ENCODE measurements at regions not wholly inside any gene's neighbourhood (a gene's known extent, or its start where the extent isn't known, plus 50 kb on each side); places are given as distances from the start of the nearest gene placed in this dataset.

DNA sequence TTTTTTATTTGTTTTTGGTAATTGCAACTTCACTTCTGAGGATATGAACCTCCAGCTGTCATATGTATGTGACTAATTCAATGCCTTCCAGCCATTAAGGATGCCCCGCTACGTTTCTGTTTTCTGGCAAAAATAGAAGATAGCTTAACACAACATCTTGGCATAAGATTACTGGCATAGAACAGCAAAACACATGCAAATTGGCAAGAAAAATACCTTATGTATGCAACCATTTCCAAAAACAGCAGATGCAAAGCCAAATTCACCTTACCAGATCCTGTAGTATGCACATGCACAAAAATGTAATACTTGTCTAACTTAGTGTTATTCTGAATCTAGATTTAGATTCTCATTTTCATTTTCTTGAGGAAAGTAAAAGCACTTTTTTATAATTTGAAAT, 461.1 kb upstream of the CYLC2 start (continued):
- TF ChIP-seq, protein P1, sequence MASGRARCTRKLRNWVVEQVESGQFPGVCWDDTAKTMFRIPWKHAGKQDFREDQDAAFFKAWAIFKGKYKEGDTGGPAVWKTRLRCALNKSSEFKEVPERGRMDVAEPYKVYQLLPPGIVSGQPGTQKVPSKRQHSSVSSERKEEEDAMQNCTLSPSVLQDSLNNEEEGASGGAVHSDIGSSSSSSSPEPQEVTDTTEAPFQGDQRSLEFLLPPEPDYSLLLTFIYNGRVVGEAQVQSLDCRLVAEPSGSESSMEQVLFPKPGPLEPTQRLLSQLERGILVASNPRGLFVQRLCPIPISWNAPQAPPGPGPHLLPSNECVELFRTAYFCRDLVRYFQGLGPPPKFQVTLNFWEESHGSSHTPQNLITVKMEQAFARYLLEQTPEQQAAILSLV (CRISPR knock-in tag; IDR thresholded peaks at IDR 0.05; ENCODE audit: borderline replicate concordance), result no peak

DNA sequence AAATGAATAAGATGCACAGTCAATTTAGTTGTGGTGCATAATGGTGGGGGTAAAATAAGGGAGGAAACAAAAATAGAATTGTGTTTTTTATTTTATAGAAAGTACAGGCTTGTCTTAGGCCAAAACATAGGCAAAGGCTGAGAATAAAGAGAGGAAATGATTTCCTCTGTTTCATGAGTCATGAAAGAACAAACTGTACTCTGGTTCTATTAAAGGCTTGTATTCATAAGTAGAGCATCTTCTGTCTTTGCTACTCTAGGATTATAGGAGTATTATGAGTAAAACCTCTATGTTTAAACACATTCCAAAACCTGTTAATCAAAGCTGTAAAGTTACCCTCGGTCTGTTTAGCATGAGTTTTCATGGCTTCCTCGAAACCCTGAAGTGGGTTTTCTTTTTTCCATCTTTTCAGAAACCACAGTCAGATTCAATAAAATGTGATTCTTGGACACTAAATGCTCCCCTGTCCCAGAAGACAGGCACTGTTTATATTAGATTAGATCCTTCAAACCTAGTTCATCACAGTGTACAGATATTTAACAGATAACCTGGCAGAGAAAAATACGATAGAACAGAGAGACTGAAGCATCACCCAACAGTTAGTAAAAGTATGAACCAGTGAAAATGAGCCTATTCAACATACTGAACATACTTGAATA, 473.9 kb upstream of the CYLC2 start:
- Histone ChIP-seq H3K4me2 (ENCODE audit: low read depth, low read length) (no peak overlapping the region), H3K79me2 (ENCODE audit: insufficient read depth, low read length) (no peaks in the 10 kb centered on the region), H3K4me1 (ENCODE audit: insufficient read depth, low read length) (no peaks in the 10 kb centered on the region), H3K4me3 (replicated peaks in 1 of 3; ENCODE audit: insufficient read depth in 1 of 3, low read depth in 2 of 3, low read length in 3 of 3) (no peak overlapping the region), H4K20me1 (ENCODE audit: insufficient read depth, low read length) (no peaks in the 10 kb centered on the region), H2AFZ (ENCODE audit: low read length) (no peak overlapping the region), H3K36me3 (replicated peaks in 1 of 2; ENCODE audit: control insufficient read depth in 1 of 2, insufficient read depth in 2 of 2, low read length in 2 of 2) (no peaks in the 10 kb centered on the region), H3K9me3 (ENCODE audit: low read length) (peaks cover 9% of the 10 kb centered on the region; the same call in 1 of the 2 replicates), H3K27me3 (ENCODE audit: control insufficient read depth in 1 of 2, insufficient read depth in 2 of 2, low read length in 2 of 2) (no peaks in the 10 kb centered on the region), H3K27ac (ENCODE audit: extremely low read length, insufficient read depth, low read length) (no peak overlapping the region), H3K9ac (ENCODE audit: insufficient read depth, low read depth, low read length) (no peak overlapping the region)
- intact Hi-C loops (cut with micrococcal nuclease; ENCODE audit: unreplicated experiment), result no loop called here
- no peak for ATAC-seq
- in situ Hi-C loops (cut with HindIII; ENCODE audit: extremely low pct_ligation_motif_present, low pct_unique_long_range_greater_than_20kb), result no loop called here
- CTCF ChIA-PET (ENCODE audit: low intra/inter-chr PET ratio, low total read pairs), result no interaction called here
- no peak for DNase-seq (ENCODE audit: low spot score)
- POLR2A ChIA-PET, result no interaction called here
- WGBS (ENCODE audit: low lambda C conversion rate), result 2% methylated on average over 3 of the region's 3 CpGs
- FAIRE-seq, result no peak
- no peak for TF ChIP-seq ZNF260 (CRISPR knock-in tag; IDR thresholded peaks at IDR 0.05; ENCODE audit: borderline replicate concordance, low read depth)
- no peak for TF ChIP-seq PCBP1 (IDR thresholded peaks at IDR 0.05; ENCODE audit: borderline replicate concordance, low read depth, low read length)
- no peak for TF ChIP-seq FOXA3 (CRISPR knock-in tag; IDR thresholded peaks at IDR 0.05)
- no peak for TF ChIP-seq KLF6 (CRISPR knock-in tag; IDR thresholded peaks at IDR 0.05)
- TF ChIP-seq ZNF878 (CRISPR knock-in tag; IDR thresholded peaks at IDR 0.05), result no peak
- TF ChIP-seq HNF4G (IDR thresholded peaks at IDR 0.05; ENCODE audit: borderline replicate concordance, low read depth, low read length), result no peak
- no peak for TF ChIP-seq HNF4G (CRISPR knock-in tag; IDR thresholded peaks at IDR 0.05; ENCODE audit: borderline replicate concordance, low read depth)
- TF ChIP-seq NCOA1 (CRISPR knock-in tag; IDR thresholded peaks at IDR 0.05), result no peak
- TF ChIP-seq NFYC (CRISPR knock-in tag; IDR thresholded peaks at IDR 0.05), result no peak
- no peak for TF ChIP-seq ZNF678 (CRISPR knock-in tag; IDR thresholded peaks at IDR 0.05)
- BruUV-seq (replicated peaks), result no TSS peak

Data from HepG2 (cell line).